ENCODE measurements at regions not wholly inside any gene's neighbourhood (a gene's known extent, or its start where the extent isn't known, plus 50 kb on each side); places are given as distances from the start of the nearest gene placed in this dataset.

GRCh38 chr7:54846273-54846672, 87.3 kb upstream of the SEC61G start:
- in situ Hi-C loops (cut with HindIII; ENCODE audit: low sequenced_read_pairs): no loop called here

GRCh38 chr7:54847921-54848320, 88.9 kb upstream of the SEC61G start:
- in situ Hi-C loops (cut with HindIII; ENCODE audit: low sequenced_read_pairs): no loop called here

- in situ Hi-C loops (cut with HindIII; ENCODE audit: low sequenced_read_pairs): no loop called here
Measured at GRCh38 chr7:54856856-54857255, 97.8 kb upstream of the SEC61G start.

- in situ Hi-C loops (cut with HindIII; ENCODE audit: low sequenced_read_pairs): no loop called here
Measured at GRCh38 chr7:54857294-54857693, 98.3 kb upstream of the SEC61G start.

GRCh38 chr7:54858008-54858692, 99.1 kb upstream of the SEC61G start:
- in situ Hi-C loops (cut with HindIII; ENCODE audit: low sequenced_read_pairs): no loop called here

GRCh38 chr7:54859066-54859465, 100.1 kb upstream of the SEC61G start:
- in situ Hi-C loops (cut with HindIII; ENCODE audit: low sequenced_read_pairs): no loop called here

- in situ Hi-C loops (cut with HindIII; ENCODE audit: low sequenced_read_pairs): no loop called here
Measured at GRCh38 chr7:54859545-54859944, 100.5 kb upstream of the SEC61G start.

- in situ Hi-C loops (cut with HindIII; ENCODE audit: low sequenced_read_pairs): no loop called here
Measured at GRCh38 chr7:54860003-54860775, 101.2 kb upstream of the SEC61G start.

- in situ Hi-C loops (cut with HindIII; ENCODE audit: low sequenced_read_pairs): no loop called here
Measured at GRCh38 chr7:54860843-54861242, 101.8 kb upstream of the SEC61G start.

GRCh38 chr7:54864663-54865062, 105.7 kb upstream of the SEC61G start:
- in situ Hi-C loops (cut with HindIII; ENCODE audit: low sequenced_read_pairs): no loop called here

GRCh38 chr7:54869523-54869922, 110.5 kb upstream of the SEC61G start:
- in situ Hi-C loops (cut with HindIII; ENCODE audit: low sequenced_read_pairs): no loop called here

- in situ Hi-C loops (cut with HindIII; ENCODE audit: low sequenced_read_pairs): no loop called here
Measured at GRCh38 chr7:54874804-54875203, 115.8 kb upstream of the SEC61G start.

- in situ Hi-C loops (cut with HindIII; ENCODE audit: low sequenced_read_pairs): no loop called here
Measured at GRCh38 chr7:54877683-54878082, 118.7 kb upstream of the SEC61G start.

GRCh38 chr7:54878339-54878738, 119.3 kb upstream of the SEC61G start:
- in situ Hi-C loops (cut with HindIII; ENCODE audit: low sequenced_read_pairs): no loop called here

GRCh38 chr7:54879776-54880175, 120.8 kb upstream of the SEC61G start:
- in situ Hi-C loops (cut with HindIII; ENCODE audit: low sequenced_read_pairs): no loop called here

GRCh38 chr7:54880326-54880989, 121.4 kb upstream of the SEC61G start:
- in situ Hi-C loops (cut with HindIII; ENCODE audit: low sequenced_read_pairs): no loop called here

- in situ Hi-C loops (cut with HindIII; ENCODE audit: low sequenced_read_pairs): no loop called here
Measured at GRCh38 chr7:54881816-54882520, 123.0 kb upstream of the SEC61G start.

- in situ Hi-C loops (cut with HindIII; ENCODE audit: low sequenced_read_pairs): no loop called here
Measured at GRCh38 chr7:54882694-54883093, 123.7 kb upstream of the SEC61G start.

- in situ Hi-C loops (cut with HindIII; ENCODE audit: low sequenced_read_pairs): no loop called here
Measured at GRCh38 chr7:54883576-54883975, 124.6 kb upstream of the SEC61G start.

GRCh38 chr7:54885285-54885684, 126.3 kb upstream of the SEC61G start:
- in situ Hi-C loops (cut with HindIII; ENCODE audit: low sequenced_read_pairs): no loop called here

- in situ Hi-C loops (cut with HindIII; ENCODE audit: low sequenced_read_pairs): no loop called here
Measured at GRCh38 chr7:54888067-54888733, 129.2 kb upstream of the SEC61G start.

Data from endothelial cell of hepatic sinusoid (primary cell).